Astrocyte of the spinal cord (primary cell): ENCODE measurements at regions not wholly inside any gene's neighbourhood (a gene's known extent, or its start where the extent isn't known, plus 50 kb on each side); places are given as distances from the start of the nearest gene placed in this dataset.

Source experiments
- DNase-seq: peaks from one replicate; pipeline ENCODE4 v3.0.0; 2011; ENCODE audit warnings: low read depth, low spot score
- H3K4me3 ChIP-seq: 2 replicates; pipeline ENCODE4 v1.5.1; 2011; ENCODE audit warnings: low read depth, mild to moderate bottlenecking, low read length, moderate library complexity
- CTCF ChIP-seq: IDR thresholded peaks from 2 replicates; pipeline ENCODE4 v1.5.1; 2012; ENCODE audit warnings: low read depth, mild to moderate bottlenecking, low read length, inconsistent platforms
- in situ Hi-C: cut with HindIII; loops from 2 replicates; pipeline ENCODE4 v1.10.0; 2017; ENCODE audit warnings: low sequenced_read_pairs

GRCh38 chr4:81562093-81562492, 90.4 kb upstream of the RASGEF1B start:
- no peak for TF ChIP-seq CTCF
- H3K4me3 ChIP-seq: no peak overlapping the region
- DNase-seq: no peak
- in situ Hi-C loops: no loop called here

GRCh38 chr4:81557306-81557705, 85.6 kb upstream of the RASGEF1B start:
- DNase-seq: no peak
- TF ChIP-seq CTCF: no peak
- no peak overlapping the region for H3K4me3 ChIP-seq
- in situ Hi-C loops: no loop called here

- no peak for DNase-seq
- no peak for TF ChIP-seq CTCF
- in situ Hi-C loops: no loop called here
- H3K4me3 ChIP-seq: no peak overlapping the region
Measured at GRCh38 chr4:81555489-81555888, 83.8 kb upstream of the RASGEF1B start.

- in situ Hi-C loops: no loop called here
- TF ChIP-seq CTCF: no peak
- H3K4me3 ChIP-seq: no peak overlapping the region
- no peak for DNase-seq
Measured at GRCh38 chr4:81552086-81552485, 80.4 kb upstream of the RASGEF1B start.

- no peak for DNase-seq
- in situ Hi-C loops: no loop called here
- no peak overlapping the region for H3K4me3 ChIP-seq
- no peak for TF ChIP-seq CTCF
Measured at GRCh38 chr4:81550388-81550859, 78.7 kb upstream of the RASGEF1B start.

- TF ChIP-seq CTCF: no peak
- no peak for DNase-seq
- H3K4me3 ChIP-seq: no peak overlapping the region
- in situ Hi-C loops: no loop called here
Measured at GRCh38 chr4:81549984-81550383, 78.3 kb upstream of the RASGEF1B start.

GRCh38 chr4:81546777-81547176, 75.1 kb upstream of the RASGEF1B start:
- TF ChIP-seq CTCF: no peak
- H3K4me3 ChIP-seq: no peak overlapping the region
- no peak for DNase-seq
- in situ Hi-C loops: no loop called here
